Right atrium auricular region (tissue), 2 donors: ENCODE measurements at regions not wholly inside any gene's neighbourhood (a gene's known extent, or its start where the extent isn't known, plus 50 kb on each side); places are given as distances from the start of the nearest gene placed in this dataset.

Experiments used
- DNase-seq: peaks from one replicate; pipeline ENCODE4 v3.0.0-alpha.2; 2019; ENCODE audit warnings: low spot score
- H3K27ac ChIP-seq, 2 donors: fragments of 200-600 bp; sonication (generic); 1 replicate in 1 of 2; 2 replicates in 1 of 2; pipeline ENCODE4 v1.5.1; 2016 to 2019
- H3K27me3 ChIP-seq, 2 donors: fragments of 200-600 bp; sonication (generic); one replicate each; pipeline versions ENCODE4 v1.5.1 to v1.6.0; 2017 to 2019
- H3K36me3 ChIP-seq: fragments of 200-600 bp; sonication (generic); one replicate; pipeline ENCODE4 v1.5.1; 2016
- H3K4me1 ChIP-seq, 2 donors: fragments of 200-600 bp; sonication (generic); one replicate each; pipeline versions ENCODE4 v1.5.1 to v1.6.0; 2017 to 2019
- H3K4me3 ChIP-seq, 2 donors: fragments of 200-600 bp; sonication (generic); 1 replicate in 1 of 2; 2 replicates in 1 of 2; pipeline ENCODE4 v1.5.1; 2017 to 2019; ENCODE audit warnings: mild to moderate bottlenecking in 1 of 2, moderate library complexity in 1 of 2
- H3K9me3 ChIP-seq, 2 donors: fragments of 200-600 bp; sonication (generic); one replicate each; pipeline ENCODE4 v1.5.1; 2019
- CTCF ChIP-seq, 2 donors: fragments of 200-600 bp; sonication (generic); IDR thresholded peaks; one replicate each; pipeline ENCODE4 v1.5.1; 2019; ENCODE audit warnings: antibody characterized with exemption in 2 of 2

DNA sequence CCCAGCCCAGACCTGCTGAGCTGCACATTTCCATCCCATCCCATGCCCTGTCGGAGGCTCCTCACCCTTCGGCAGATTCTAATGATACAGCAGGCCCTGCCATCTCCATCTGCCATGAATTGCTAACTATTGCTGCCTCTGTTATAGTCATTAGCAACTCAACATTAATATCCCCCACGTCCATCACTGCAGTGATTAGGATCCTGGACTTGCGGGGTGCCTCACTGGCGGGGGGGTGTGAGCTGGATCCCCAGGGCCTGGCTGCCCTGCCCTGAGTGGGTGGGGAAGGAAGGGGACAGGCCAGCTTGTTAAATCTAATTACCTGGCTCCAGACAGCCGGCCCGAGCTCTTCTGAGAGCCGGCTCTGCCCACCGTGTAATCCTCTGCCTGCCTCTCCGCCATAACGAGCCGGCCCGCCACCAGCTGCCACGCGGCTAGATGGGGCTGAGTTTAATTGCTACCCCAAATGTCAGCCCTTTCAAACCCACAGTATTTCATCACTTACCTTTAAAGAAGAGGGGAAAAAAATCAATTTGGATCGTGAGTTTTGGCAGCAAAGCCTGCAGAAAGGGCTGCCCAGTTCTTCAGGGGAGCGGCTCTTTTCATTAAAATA is 227.3 kb upstream of the CSF3R start:
- no peak for DNase-seq
- TF ChIP-seq CTCF (IDR thresholded peaks at IDR 0.05), result no peak
- H3K36me3 ChIP-seq, result no peaks in the 10 kb centered on the region

DNA sequence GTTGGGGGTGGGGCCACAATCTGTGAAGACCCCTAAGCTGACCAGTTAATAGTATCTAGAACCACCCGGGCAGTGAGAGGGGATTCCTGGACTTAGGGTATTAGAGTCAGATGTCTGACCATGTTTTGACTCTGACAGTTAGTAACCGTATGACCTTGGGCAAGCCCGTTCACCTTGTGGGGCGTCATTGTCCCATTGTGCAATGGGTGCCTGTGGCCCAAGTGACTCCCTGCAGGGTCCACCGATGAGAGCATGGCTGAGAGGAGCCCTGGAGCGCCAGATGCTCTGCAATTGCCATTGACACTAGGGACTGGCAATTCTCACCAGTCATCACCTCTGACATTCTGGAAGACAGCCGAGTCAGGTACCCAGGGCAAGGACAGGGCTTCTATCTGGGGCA is 225.9 kb upstream of the CSF3R start:
- H3K27me3 ChIP-seq, result no peaks in the 10 kb centered on the region
- no peaks in the 10 kb centered on the region for H3K9me3 ChIP-seq
- no peaks in the 10 kb centered on the region for H3K36me3 ChIP-seq
- no peak for TF ChIP-seq CTCF (IDR thresholded peaks at IDR 0.05)
- no peak for DNase-seq
- H3K4me3 ChIP-seq, result no peak overlapping the region
- no peaks in the 10 kb centered on the region for H3K4me1 ChIP-seq
- no peak overlapping the region for H3K27ac ChIP-seq

More for the DNA sequence above, 227.3 kb upstream of the CSF3R start:
- no peak overlapping the region for H3K4me3 ChIP-seq
- no peaks in the 10 kb centered on the region for H3K9me3 ChIP-seq
- no peaks in the 10 kb centered on the region for H3K4me1 ChIP-seq
- H3K27me3 ChIP-seq, result no peaks in the 10 kb centered on the region
- no peak overlapping the region for H3K27ac ChIP-seq

DNA sequence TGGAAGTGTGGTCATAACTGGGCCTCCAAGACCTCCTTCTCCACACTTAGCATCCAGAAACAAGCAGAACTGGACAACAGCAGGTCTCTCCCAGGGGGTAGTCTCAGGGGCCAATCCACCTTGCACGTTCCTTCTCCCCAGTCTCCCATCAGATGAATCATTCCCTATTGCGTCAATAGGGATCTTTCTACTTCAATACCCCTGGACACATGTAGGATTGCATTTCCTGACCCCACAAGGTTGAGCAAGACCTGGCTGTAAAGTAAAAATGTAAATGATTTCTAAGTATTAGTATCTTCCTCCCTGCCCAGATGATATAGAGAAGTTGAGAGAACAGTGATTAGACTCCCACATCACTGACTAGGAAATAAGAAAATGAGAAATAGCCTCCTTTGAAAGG is 224.5 kb upstream of the CSF3R start:
- TF ChIP-seq CTCF (IDR thresholded peaks at IDR 0.05), result no peak
- H3K27me3 ChIP-seq, result no peaks in the 10 kb centered on the region

GRCh38 chr1:36706416-36706815 is 223.7 kb upstream of the CSF3R start:
- Histone ChIP-seq H3K36me3 (no peaks in the 10 kb centered on the region), H3K9me3 (no peaks in the 10 kb centered on the region), H3K4me1 (no peaks in the 10 kb centered on the region), H3K4me3 (no peak overlapping the region), H3K27ac (no peak overlapping the region), H3K27me3 (no peaks in the 10 kb centered on the region)
- no peak for TF ChIP-seq CTCF (IDR thresholded peaks at IDR 0.05)
- no peak for DNase-seq

More for the DNA sequence above, 224.5 kb upstream of the CSF3R start:
- H3K27ac ChIP-seq, result no peak overlapping the region
- H3K4me1 ChIP-seq, result no peaks in the 10 kb centered on the region
- DNase-seq, result no peak
- H3K9me3 ChIP-seq, result no peaks in the 10 kb centered on the region
- H3K4me3 ChIP-seq, result no peak overlapping the region
- H3K36me3 ChIP-seq, result no peaks in the 10 kb centered on the region

GRCh38 chr1:36705629-36706028 is 222.9 kb upstream of the CSF3R start:
- H3K4me3 ChIP-seq, result no peak overlapping the region
- H3K27me3 ChIP-seq, result no peaks in the 10 kb centered on the region
- TF ChIP-seq CTCF (IDR thresholded peaks at IDR 0.05), result no peak
- no peaks in the 10 kb centered on the region for H3K36me3 ChIP-seq
- H3K27ac ChIP-seq, result no peak overlapping the region
- no peaks in the 10 kb centered on the region for H3K9me3 ChIP-seq
- no peak for DNase-seq
- H3K4me1 ChIP-seq, result no peaks in the 10 kb centered on the region
